Mesenchymal stem cell (in vitro differentiated cells and primary cell): ENCODE measurements at regions not wholly inside any gene's neighbourhood (a gene's known extent, or its start where the extent isn't known, plus 50 kb on each side); places are given as distances from the start of the nearest gene placed in this dataset.
A peak's percentile ranks its signal among the peaks of the same experiment; 100 is the strongest.

Source experiments
- DNase-seq: peaks from one replicate; pipeline ENCODE4 v3.0.0-alpha.2; 2013
- H2AFZ ChIP-seq: one replicate; pipeline ENCODE4 v1.6.1; 2013; ENCODE audit warnings: low read depth, mild to moderate bottlenecking, control low read depth, inconsistent platforms, low read length, moderate library complexity
- H2AK5ac ChIP-seq: 2 replicates; pipeline ENCODE4 v1.6.1; 2013; ENCODE audit warnings: low read length, moderate library complexity, mild to moderate bottlenecking, inconsistent platforms; ENCODE audit not compliant: severe bottlenecking
- H2BK120ac ChIP-seq: one replicate; pipeline ENCODE4 v1.6.1; 2013; ENCODE audit warnings: low read depth, mild to moderate bottlenecking, inconsistent platforms, low read length, moderate library complexity
- H2BK12ac ChIP-seq, 2 experiments: one replicate each; pipeline ENCODE4 v1.6.1; 2013; ENCODE audit warnings: inconsistent platforms in 2 of 2, low read length in 2 of 2, mild to moderate bottlenecking in 2 of 2, moderate library complexity in 2 of 2, control low read depth in 1 of 2
- H2BK15ac ChIP-seq: one replicate; pipeline ENCODE4 v1.6.1; 2013; ENCODE audit warnings: mild to moderate bottlenecking, low read depth, inconsistent platforms; ENCODE audit not compliant: poor library complexity, severe bottlenecking
- H2BK5ac ChIP-seq: 2 replicates; pipeline ENCODE4 v1.6.1; 2013; ENCODE audit warnings: low read depth, mild to moderate bottlenecking, low read length, control low read depth, inconsistent platforms; ENCODE audit not compliant: poor library complexity, severe bottlenecking
- H3K14ac ChIP-seq, 2 experiments: one replicate each; pipeline ENCODE4 v1.6.1; 2013; ENCODE audit warnings: inconsistent platforms in 2 of 2, low read length in 2 of 2, control low read depth in 1 of 2, mild to moderate bottlenecking in 1 of 2, moderate library complexity in 1 of 2
- H3K18ac ChIP-seq, 2 experiments: one replicate each; pipeline ENCODE4 v1.6.1; 2013; ENCODE audit warnings: inconsistent platforms in 2 of 2, low read length in 2 of 2, control low read depth in 1 of 2, low read depth in 1 of 2, mild to moderate bottlenecking in 1 of 2
- H3K23ac ChIP-seq, 2 experiments: one replicate each; pipeline ENCODE4 v1.6.1; 2013; ENCODE audit warnings: inconsistent platforms in 2 of 2, low read length in 2 of 2, mild to moderate bottlenecking in 2 of 2, moderate library complexity in 2 of 2, control low read depth in 1 of 2
- H3K27ac ChIP-seq: 2 replicates; pipeline ENCODE4 v1.5.1; 2013; ENCODE audit warnings: mild to moderate bottlenecking, moderate library complexity, low read length, control low read depth, inconsistent platforms; ENCODE audit not compliant: poor library complexity, severe bottlenecking
- H3K27me3 ChIP-seq, 2 experiments: 2 replicates each; pipeline versions ENCODE4 v1.6.1 to v1.7.0; 2013; ENCODE audit warnings: low read length in 2 of 2, mild to moderate bottlenecking in 2 of 2, moderate library complexity in 2 of 2, control low read depth in 1 of 2, inconsistent platforms in 1 of 2; ENCODE audit not compliant: control insufficient read depth in 1 of 2, insufficient read depth in 1 of 2
- H3K36me3 ChIP-seq, 2 experiments: 2 replicates each; pipeline versions ENCODE4 v1.6.1 to v1.7.0; 2013; ENCODE audit warnings: low read length in 2 of 2, control low read depth in 1 of 2, inconsistent platforms in 1 of 2, low read depth in 1 of 2, mild to moderate bottlenecking in 1 of 2; ENCODE audit not compliant: insufficient read depth in 2 of 2, control insufficient read depth in 1 of 2
- H3K4ac ChIP-seq, 2 experiments: one replicate each; pipeline ENCODE4 v1.6.1; 2013; ENCODE audit warnings: inconsistent platforms in 2 of 2, low read length in 2 of 2, mild to moderate bottlenecking in 2 of 2, moderate library complexity in 2 of 2, control low read depth in 1 of 2, low read depth in 1 of 2
- H3K4me1 ChIP-seq: 2 replicates; pipeline ENCODE4 v1.6.1; 2013; ENCODE audit warnings: low read depth, low read length, control low read depth; ENCODE audit not compliant: control insufficient read depth, insufficient read depth
- H3K4me2 ChIP-seq: 2 replicates; pipeline ENCODE4 v1.6.1; 2013; ENCODE audit warnings: low read length, mild to moderate bottlenecking, inconsistent platforms; ENCODE audit not compliant: poor library complexity, severe bottlenecking
- H3K4me3 ChIP-seq, 2 experiments: 2 replicates each; pipeline versions ENCODE4 v1.5.1 to v1.7.0; 2013; ENCODE audit warnings: low read length in 2 of 2, mild to moderate bottlenecking in 2 of 2, control low read depth in 1 of 2, low read depth in 1 of 2; ENCODE audit not compliant: insufficient read depth in 1 of 2
- H3K79me1 ChIP-seq: replicated peaks from 2 replicates; pipeline ENCODE4 v1.6.1; 2013; ENCODE audit warnings: mild to moderate bottlenecking, control low read depth, low read length, inconsistent platforms; ENCODE audit not compliant: poor library complexity, severe bottlenecking
- H3K9ac ChIP-seq: 2 replicates; pipeline ENCODE4 v1.7.0; 2013; ENCODE audit warnings: mild to moderate bottlenecking, low read length, moderate library complexity
- H3K9me3 ChIP-seq: 2 replicates; pipeline ENCODE4 v1.7.0; 2013; ENCODE audit warnings: mild to moderate bottlenecking, low read length; ENCODE audit not compliant: control insufficient read depth
- H4K8ac ChIP-seq: one replicate; pipeline ENCODE4 v1.6.1; 2013; ENCODE audit warnings: inconsistent platforms, mild to moderate bottlenecking, low read length, moderate library complexity
- H4K91ac ChIP-seq: one replicate; pipeline ENCODE4 v1.6.1; 2013; ENCODE audit warnings: mild to moderate bottlenecking, low read length, inconsistent platforms
- WGBS: methylation state at CpG from one replicate; pipeline ENCODE4 v1.1.7; 2013; ENCODE audit warnings: mixed read lengths; 5-methylcytosine and 5-hydroxymethylcytosine counted together

DNA sequence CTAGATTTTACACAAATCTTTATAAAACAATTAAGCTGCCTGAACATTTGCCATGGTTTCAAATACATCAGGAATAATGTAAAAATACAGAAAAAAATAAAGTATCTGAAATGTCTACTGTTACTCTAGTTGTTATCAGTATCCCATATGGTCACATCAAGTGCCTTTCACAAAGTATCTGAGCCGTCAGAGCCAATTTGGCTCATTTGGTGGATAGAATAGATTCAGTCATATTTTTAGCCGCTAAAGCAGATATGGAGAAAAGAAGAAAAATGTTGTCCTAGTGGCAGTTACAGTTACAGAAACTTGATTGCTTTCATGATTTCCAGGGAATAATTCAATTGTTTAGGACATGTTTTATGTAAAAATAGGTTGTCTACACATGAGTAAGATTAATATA is 641.1 kb downstream of the RAPGEF2 start:
- H2BK12ac ChIP-seq: no peak overlapping the region
- H3K27ac ChIP-seq: no peak overlapping the region
- H2AFZ ChIP-seq: no peak overlapping the region
- no peaks in the 10 kb centered on the region for H3K4me1 ChIP-seq
- H2BK5ac ChIP-seq: no peak overlapping the region
- no peak overlapping the region for H2AK5ac ChIP-seq
- H3K27me3 ChIP-seq: no peaks in the 10 kb centered on the region
- H3K18ac ChIP-seq: no peak overlapping the region
- H3K9me3 ChIP-seq: peaks cover 7% of the 10 kb centered on the region
- no peak overlapping the region for H2BK15ac ChIP-seq
- H3K4ac ChIP-seq: no peak overlapping the region
- H4K8ac ChIP-seq: no peak overlapping the region
- H3K9ac ChIP-seq: no peak overlapping the region
- no peak overlapping the region for H3K23ac ChIP-seq
- 44% methylated on average over 2 of the region's 2 CpGs for WGBS
- H3K36me3 ChIP-seq: no peaks in the 10 kb centered on the region
- H3K4me2 ChIP-seq: no peak overlapping the region
- H4K91ac ChIP-seq: no peak overlapping the region
- no peak for DNase-seq
- H3K14ac ChIP-seq: no peak overlapping the region
- H3K4me3 ChIP-seq: no peak overlapping the region
- H2BK120ac ChIP-seq: no peak overlapping the region
- H3K79me1 ChIP-seq: no peaks in the 10 kb centered on the region

DNA sequence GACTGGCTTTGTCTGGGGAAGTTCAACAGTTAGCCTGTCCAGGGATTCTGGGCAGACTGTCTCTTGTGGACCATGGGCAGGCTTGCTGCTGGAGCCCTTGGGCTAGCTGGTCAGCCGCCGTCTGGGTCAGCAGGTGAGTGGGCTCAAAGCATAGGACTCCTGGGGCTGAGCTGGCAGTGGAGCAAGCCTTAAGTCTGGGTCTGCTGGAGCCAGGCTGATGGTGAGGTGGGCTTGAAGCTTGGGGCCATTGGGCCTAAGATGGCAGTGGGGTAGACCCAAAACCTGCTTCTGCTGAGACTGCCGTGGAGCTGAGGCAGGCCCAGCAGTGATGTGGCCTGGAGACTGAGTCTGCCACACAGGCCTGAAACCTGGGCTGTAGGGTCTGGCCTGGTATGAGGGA is 645.1 kb downstream of the RAPGEF2 start:
- no peak for DNase-seq
- Histone ChIP-seq H3K4ac (no peak overlapping the region), H2BK12ac (no peak overlapping the region), H3K27ac (no peak overlapping the region), H3K23ac (no peak overlapping the region), H4K91ac (no peak overlapping the region), H3K18ac (no peak overlapping the region), H2BK15ac (no peak overlapping the region), H4K8ac (no peak overlapping the region), H2BK120ac (no peak overlapping the region), H3K4me3 (peak overlapping the region in 1 of 2 experiments; percentile 34), H3K27me3 (no peaks in the 10 kb centered on the region), H3K9ac (no peak overlapping the region), H2BK5ac (no peak overlapping the region), H3K4me1 (no peaks in the 10 kb centered on the region), H3K9me3 (peaks cover 10% of the 10 kb centered on the region), H2AFZ (no peak overlapping the region), H3K14ac (no peak overlapping the region), H3K4me2 (no peak overlapping the region), H3K36me3 (no peaks in the 10 kb centered on the region), H2AK5ac (no peak overlapping the region), H3K79me1 (no peaks in the 10 kb centered on the region)
- 93% methylated on average over 3 of the region's 3 CpGs for whole genome bisulfite sequencing

GRCh38 chr4:159748834-159749444 is 646.1 kb downstream of the RAPGEF2 start:
- H4K8ac ChIP-seq: no peak overlapping the region
- H3K27ac ChIP-seq: no peak overlapping the region
- H3K4me2 ChIP-seq: no peak overlapping the region
- peaks cover 10% of the 10 kb centered on the region for H3K9me3 ChIP-seq
- H2BK15ac ChIP-seq: no peak overlapping the region
- no peak overlapping the region for H2AK5ac ChIP-seq
- H3K9ac ChIP-seq: no peak overlapping the region
- no peak overlapping the region for H2BK120ac ChIP-seq
- no peak overlapping the region for H3K4ac ChIP-seq
- H4K91ac ChIP-seq: no peak overlapping the region
- no peaks in the 10 kb centered on the region for H3K4me1 ChIP-seq
- no peak overlapping the region for H2BK5ac ChIP-seq
- H3K36me3 ChIP-seq: no peaks in the 10 kb centered on the region
- no peak overlapping the region for H2AFZ ChIP-seq
- no peaks in the 10 kb centered on the region for H3K27me3 ChIP-seq
- no peak overlapping the region for H3K18ac ChIP-seq
- no peak for DNase-seq
- no peak overlapping the region for H3K14ac ChIP-seq
- no peak overlapping the region for H2BK12ac ChIP-seq
- H3K4me3 ChIP-seq: no peak overlapping the region
- H3K23ac ChIP-seq: no peak overlapping the region
- H3K79me1 ChIP-seq: no peaks in the 10 kb centered on the region

- H3K36me3 ChIP-seq: no peaks in the 10 kb centered on the region
- H4K8ac ChIP-seq: no peak overlapping the region
- no peak overlapping the region for H2AFZ ChIP-seq
- H3K27ac ChIP-seq: no peak overlapping the region
- no peak overlapping the region for H4K91ac ChIP-seq
- 74% methylated on average over 2 of the region's 2 CpGs for WGBS
- H3K18ac ChIP-seq: no peak overlapping the region
- H3K4me1 ChIP-seq: no peaks in the 10 kb centered on the region
- H3K14ac ChIP-seq: no peak overlapping the region
- no peak for DNase-seq
- no peak overlapping the region for H3K4me3 ChIP-seq
- no peak overlapping the region for H3K23ac ChIP-seq
- no peak overlapping the region for H3K4ac ChIP-seq
- no peak overlapping the region for H2BK12ac ChIP-seq
- H3K9ac ChIP-seq: no peak overlapping the region
- H2BK5ac ChIP-seq: no peak overlapping the region
- no peak overlapping the region for H2BK15ac ChIP-seq
- H3K9me3 ChIP-seq: no peaks in the 10 kb centered on the region
- H2AK5ac ChIP-seq: no peak overlapping the region
- H3K27me3 ChIP-seq: no peaks in the 10 kb centered on the region
- no peak overlapping the region for H3K4me2 ChIP-seq
- H2BK120ac ChIP-seq: no peak overlapping the region
- H3K79me1 ChIP-seq: no peaks in the 10 kb centered on the region
Observed at GRCh38 chr4:159757499-159757898, 654.6 kb downstream of the RAPGEF2 start.
